GM11168 (cell line): ENCODE measurements at regions not wholly inside any gene's neighbourhood (a gene's known extent, or its start where the extent isn't known, plus 50 kb on each side); places are given as distances from the start of the nearest gene placed in this dataset.

Experiments
- in situ Hi-C: fragments of 300-500 bp; cut with MboI; formaldehyde crosslinking; loops from one replicate; pipeline ENCODE4 v1.12.0; 2022; ENCODE audit warnings: low sequenced_read_pairs; ENCODE audit not compliant: unreplicated experiment

GRCh38 chr18:40883271-40883670 lies 1071.8 kb upstream of the PIK3C3 start:
- in situ Hi-C loops: no loop called here

- in situ Hi-C loops: no loop called here
Measured at GRCh38 chr18:40882468-40882867, 1072.6 kb upstream of the PIK3C3 start.

GRCh38 chr18:40878371-40878770 lies 1076.7 kb upstream of the PIK3C3 start:
- in situ Hi-C loops: no loop called here

- in situ Hi-C loops: no loop called here
Measured at GRCh38 chr18:40877096-40877495, 1077.9 kb upstream of the PIK3C3 start.

- in situ Hi-C loops: no loop called here
Measured at GRCh38 chr18:40875101-40875615, 1079.9 kb upstream of the PIK3C3 start.

DNA sequence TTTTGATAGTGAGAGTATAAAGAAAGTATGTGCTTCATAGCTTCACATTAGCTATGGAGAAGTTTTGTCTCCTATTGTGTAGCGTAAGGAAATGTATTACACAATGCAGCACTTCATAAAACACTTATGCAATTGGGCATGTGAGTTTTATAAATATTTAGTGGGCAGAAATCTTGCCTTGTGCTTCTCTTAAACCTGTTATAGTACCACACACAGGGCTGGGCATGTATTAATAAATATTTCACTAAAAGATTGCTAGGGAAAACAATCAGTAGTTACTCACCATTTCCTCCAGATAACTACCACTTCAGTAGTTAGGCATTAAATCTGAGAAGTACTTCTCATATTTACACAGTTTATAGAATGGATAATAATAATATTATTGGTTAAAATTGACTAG lies 1080.8 kb upstream of the PIK3C3 start:
- in situ Hi-C loops: no loop called here

GRCh38 chr18:40868110-40868858 lies 1086.8 kb upstream of the PIK3C3 start:
- in situ Hi-C loops: no loop called here

- in situ Hi-C loops: no loop called here
Measured at GRCh38 chr18:40867459-40867858, 1087.6 kb upstream of the PIK3C3 start.

DNA sequence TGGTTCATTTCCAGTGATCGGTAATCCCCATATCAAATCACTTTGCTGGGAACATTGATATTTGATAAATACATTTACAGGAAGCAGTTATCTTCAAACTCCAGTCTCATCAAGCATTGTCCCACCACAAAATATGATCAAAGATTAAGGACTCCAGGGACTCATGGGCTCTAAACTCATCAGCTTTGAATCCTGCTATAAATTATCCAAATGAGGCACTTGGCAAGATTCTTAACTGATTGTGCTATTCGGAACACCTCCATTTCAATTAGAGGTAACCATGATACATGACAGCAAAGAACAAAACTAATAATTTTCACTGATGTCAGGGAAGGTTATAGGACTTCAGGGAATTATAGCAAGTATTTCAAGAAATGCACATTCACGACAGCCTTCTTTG lies 1088.1 kb upstream of the PIK3C3 start:
- in situ Hi-C loops: no loop called here

DNA sequence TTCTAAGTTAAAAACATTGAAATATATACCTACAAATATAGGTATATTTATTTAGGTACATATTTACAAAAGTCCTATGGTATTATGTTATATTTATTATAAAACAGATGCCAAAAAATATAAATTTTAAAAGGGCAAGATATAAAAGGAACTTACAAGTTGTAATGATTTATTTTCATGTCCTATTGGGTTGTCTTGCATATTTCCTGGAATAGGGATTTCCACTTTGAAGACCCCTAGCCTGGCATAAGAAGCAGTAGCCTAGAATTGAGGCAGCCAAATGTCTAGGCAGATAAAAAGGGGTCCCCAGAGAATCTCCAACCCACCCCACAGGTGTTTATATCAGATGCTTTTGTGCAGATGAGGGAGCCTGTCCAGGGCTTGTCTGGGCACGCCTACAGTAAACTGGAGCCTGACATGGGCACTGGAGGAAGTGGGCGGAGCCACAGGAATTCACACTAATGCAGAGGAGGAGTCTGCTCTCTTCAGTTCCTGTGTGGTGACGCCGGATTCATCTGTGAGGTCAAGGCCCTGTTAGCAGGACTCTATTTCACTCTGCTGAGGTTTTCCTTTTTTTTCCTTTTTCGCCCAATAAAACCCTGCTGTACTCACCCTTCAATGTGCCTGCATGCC lies 1088.9 kb upstream of the PIK3C3 start:
- in situ Hi-C loops: no loop called here

DNA sequence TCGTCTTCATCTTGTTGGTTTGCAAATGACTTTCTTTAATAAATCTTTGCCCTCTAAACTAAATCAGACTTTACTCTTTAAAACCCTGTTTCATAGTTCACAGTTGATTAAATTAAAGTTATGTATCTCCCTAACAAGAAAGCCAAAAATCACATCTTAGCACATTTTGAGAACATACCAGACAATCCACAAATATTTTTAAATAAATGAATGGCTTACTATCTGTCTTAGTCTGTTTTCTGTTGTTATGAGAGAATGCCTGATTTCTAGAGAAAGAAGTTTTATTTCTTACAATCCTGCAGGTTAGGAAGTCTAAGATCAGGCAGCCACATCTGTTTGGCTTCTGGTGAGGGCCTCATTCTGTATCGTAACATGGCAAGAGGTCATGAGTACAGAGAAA lies 1090.2 kb upstream of the PIK3C3 start:
- in situ Hi-C loops: no loop called here

DNA sequence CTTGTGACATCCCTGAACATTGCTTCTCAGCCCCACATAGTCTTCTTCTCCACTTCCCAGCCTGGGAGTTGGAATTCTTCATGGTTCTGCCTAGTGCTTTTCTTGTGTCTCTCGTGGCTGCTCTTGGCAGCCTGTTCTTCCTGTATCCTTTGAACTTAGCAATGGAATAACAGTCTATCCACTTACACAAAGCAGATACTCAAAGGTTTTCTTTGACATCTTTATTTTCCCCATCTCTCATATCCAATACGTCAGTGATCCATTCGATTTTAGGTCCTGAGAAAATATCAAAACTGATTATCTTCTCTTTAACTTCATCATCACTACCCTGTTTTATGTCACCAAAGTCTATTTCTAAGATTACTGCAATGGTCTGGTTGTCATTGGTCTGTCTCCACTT lies 1091.2 kb upstream of the PIK3C3 start:
- in situ Hi-C loops: no loop called here

DNA sequence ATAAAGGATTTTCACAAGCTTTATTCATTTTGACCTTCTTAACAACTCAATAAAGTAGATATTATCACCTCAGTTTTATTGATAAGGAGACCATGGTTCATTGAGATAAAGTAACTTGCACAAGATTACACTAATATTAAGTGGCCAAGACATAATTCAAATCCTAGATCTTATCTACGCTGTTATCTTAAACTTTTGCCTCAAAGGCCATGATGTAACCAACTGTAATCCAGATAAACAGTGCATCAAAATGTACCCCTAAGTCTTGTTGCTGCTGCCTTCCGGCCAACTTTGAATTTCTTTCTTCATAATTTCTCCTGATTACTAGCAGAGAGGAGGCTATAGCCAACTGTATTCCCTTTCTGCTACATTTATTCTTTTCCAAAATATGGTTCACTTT lies 1094.8 kb upstream of the PIK3C3 start:
- in situ Hi-C loops: no loop called here

DNA sequence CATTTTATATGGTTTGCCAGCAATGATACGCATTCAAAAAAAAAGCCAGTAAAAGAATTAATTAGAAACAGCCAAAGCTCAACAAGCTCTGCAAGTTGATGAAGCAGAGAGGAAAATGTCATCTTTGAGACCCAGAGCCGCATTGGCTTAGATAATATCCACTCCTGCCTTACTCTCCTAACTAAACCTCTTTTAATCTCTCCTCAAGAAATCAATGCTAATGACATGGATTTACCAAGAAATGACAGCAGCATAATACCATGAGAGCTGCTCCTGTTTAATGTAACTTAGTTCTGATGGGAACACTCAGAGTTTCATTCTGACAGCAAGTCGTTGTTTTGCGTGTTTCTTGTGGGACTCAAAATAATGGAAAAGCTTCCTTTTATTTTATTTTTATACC lies 1099.4 kb upstream of the PIK3C3 start:
- in situ Hi-C loops: no loop called here

DNA sequence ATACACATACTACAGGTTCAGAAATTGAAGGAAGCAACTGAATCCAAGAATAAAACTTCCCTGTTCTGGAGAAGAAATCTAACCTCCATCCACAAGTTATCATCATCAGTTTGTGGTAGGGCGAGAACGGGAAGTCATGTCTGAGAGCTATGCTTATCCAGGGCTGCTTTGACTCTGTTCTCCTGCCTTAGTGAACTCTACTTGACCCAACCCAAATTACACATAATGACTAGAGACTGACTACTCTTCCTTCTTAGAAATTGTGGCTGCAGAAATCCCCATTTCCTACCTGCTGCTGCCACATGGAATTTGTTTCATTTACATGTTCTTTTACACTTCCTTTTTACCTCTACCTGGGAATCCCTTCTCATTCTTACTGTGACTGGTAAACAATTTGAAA lies 1102.6 kb upstream of the PIK3C3 start:
- in situ Hi-C loops: no loop called here

- in situ Hi-C loops: no loop called here
Measured at GRCh38 chr18:40851014-40851429, 1104.0 kb upstream of the PIK3C3 start.

- in situ Hi-C loops: no loop called here
Measured at GRCh38 chr18:40849886-40850285, 1105.1 kb upstream of the PIK3C3 start.

DNA sequence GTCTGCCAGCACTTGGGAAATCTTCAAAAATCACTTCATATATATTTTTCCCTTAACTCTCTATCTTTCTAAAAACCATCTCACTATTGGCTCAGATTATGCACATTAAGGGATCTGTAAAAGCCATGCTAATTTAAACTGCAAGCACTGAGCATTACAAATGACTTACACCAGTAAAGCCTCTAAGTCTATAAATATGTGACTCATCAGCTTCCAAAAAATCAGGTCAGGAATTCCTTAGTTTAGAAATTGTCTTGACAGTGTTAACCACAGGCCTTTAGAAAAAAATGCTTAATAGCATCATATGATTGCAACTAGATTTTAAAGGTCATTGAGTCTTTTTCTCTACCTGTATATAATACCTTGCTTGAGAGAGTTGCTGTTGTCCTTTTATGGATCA lies 1113.6 kb upstream of the PIK3C3 start:
- in situ Hi-C loops: no loop called here

- in situ Hi-C loops: no loop called here
Measured at GRCh38 chr18:40841063-40841462, 1114.0 kb upstream of the PIK3C3 start.

GRCh38 chr18:40832362-40832761 lies 1122.7 kb upstream of the PIK3C3 start:
- in situ Hi-C loops: no loop called here

- in situ Hi-C loops: no loop called here
Measured at GRCh38 chr18:40824291-40824690, 1130.7 kb upstream of the PIK3C3 start.
